Suprapubic skin (tissue), 4 donors: ENCODE measurements at regions not wholly inside any gene's neighbourhood (a gene's known extent, or its start where the extent isn't known, plus 50 kb on each side); places are given as distances from the start of the nearest gene placed in this dataset.

Experiments used
- DNase-seq, 2 donors: peaks; one replicate each; pipeline ENCODE4 v3.0.0-alpha.2; 2019; ENCODE audit warnings: low spot score in 2 of 2
- H3K27ac ChIP-seq: fragments of 200-600 bp; sonication (generic); one replicate; pipeline ENCODE4 v1.5.1; 2019
- H3K27me3 ChIP-seq: fragments of 200-600 bp; sonication (generic); one replicate; pipeline ENCODE4 v1.5.1; 2019
- H3K36me3 ChIP-seq: fragments of 200-600 bp; sonication (generic); one replicate; pipeline ENCODE4 v1.5.1; 2019
- H3K4me1 ChIP-seq: fragments of 200-600 bp; sonication (generic); one replicate; pipeline ENCODE4 v1.5.1; 2019
- H3K4me3 ChIP-seq: fragments of 200-600 bp; sonication (generic); one replicate; pipeline ENCODE4 v1.5.1; 2019; ENCODE audit warnings: mild to moderate bottlenecking
- H3K9me3 ChIP-seq: fragments of 200-600 bp; sonication (generic); one replicate; pipeline ENCODE4 v1.5.1; 2019
- CTCF ChIP-seq, 2 donors: fragments of 200-600 bp in 1 of 2; fragments of 450-650 bp in 1 of 2; sonication (generic) in 1 of 2; IDR thresholded peaks; one replicate each; pipeline ENCODE4 v1.5.1; 2016 to 2019; ENCODE audit warnings: antibody characterized with exemption in 2 of 2, mild to moderate bottlenecking in 1 of 2, moderate library complexity in 1 of 2
- EP300 ChIP-seq: sonication (generic); formaldehyde crosslinking; IDR thresholded peaks from one replicate; pipeline ENCODE4 v1.6.1; 2017; ENCODE audit warnings: antibody characterized with exemption
- POLR2A ChIP-seq, 2 donors: fragments of 450-650 bp; IDR thresholded peaks; one replicate each; pipeline ENCODE4 v1.6.1; 2017; ENCODE audit warnings: antibody characterized with exemption in 2 of 2, mild to moderate bottlenecking in 2 of 2, moderate library complexity in 2 of 2
- POLR2AphosphoS5 ChIP-seq, 3 donors: sonication (generic); formaldehyde crosslinking; IDR thresholded peaks; one replicate each; pipeline ENCODE4 v1.6.1; 2017; ENCODE audit warnings: antibody characterized with exemption in 3 of 3
- WGBS: methylation state at CpG from one replicate; pipeline ENCODE4 v1.1.5; 2018; 5-methylcytosine and 5-hydroxymethylcytosine counted together

DNA sequence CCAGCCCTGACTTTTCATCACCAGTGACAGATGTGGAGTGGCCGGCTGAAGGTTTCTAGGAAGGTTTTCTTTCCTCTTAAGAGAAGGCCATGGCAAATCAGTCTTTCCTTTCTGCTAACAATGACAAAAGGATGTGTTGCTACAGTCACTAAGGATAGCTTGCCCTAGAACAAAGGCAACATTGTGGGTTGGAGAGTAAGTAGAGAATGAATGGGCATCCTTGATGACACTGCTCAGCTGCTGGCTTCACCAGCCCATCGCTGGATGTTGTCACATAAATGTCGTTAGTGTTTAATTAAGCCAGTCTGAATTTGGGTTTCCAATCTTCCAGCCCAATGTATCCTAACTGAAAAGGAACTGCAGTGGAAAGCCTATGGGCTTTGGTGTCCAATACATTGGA, 168.4 kb downstream of the ZIC5 start:
- H3K36me3 ChIP-seq: no peaks in the 10 kb centered on the region
- no peaks in the 10 kb centered on the region for H3K4me1 ChIP-seq
- WGBS: 78% methylated on average over 3 of the region's 3 CpGs
- H3K27me3 ChIP-seq: no peaks in the 10 kb centered on the region
- H3K27ac ChIP-seq: no peak overlapping the region
- H3K9me3 ChIP-seq: no peaks in the 10 kb centered on the region
- TF ChIP-seq POLR2AphosphoS5 (IDR thresholded peaks at IDR 0.05) (no peak), POLR2A (IDR thresholded peaks at IDR 0.05) (no peak), CTCF (IDR thresholded peaks at IDR 0.05) (no peak), EP300 (no peak)
- no peak overlapping the region for H3K4me3 ChIP-seq
- DNase-seq: no peak

DNA sequence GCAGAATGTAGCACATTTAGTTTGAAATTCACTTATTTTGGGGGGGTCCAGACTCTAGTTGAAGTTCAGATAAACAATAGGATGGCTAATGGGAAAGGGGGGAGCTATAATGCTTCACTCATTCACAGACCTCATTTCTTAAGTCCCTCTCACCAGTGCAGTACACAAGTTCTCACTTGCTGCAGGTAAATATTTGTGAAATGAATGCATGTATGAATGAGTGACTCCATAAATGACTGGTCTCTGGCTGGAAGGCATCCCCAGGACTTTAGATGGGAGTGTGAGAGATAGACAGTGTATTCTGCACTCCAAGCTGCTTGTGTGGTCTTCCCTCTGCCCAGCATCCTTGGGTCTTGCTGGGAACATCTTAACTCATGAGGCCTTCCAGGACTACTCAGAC, 169.2 kb downstream of the ZIC5 start:
- no peaks in the 10 kb centered on the region for H3K4me1 ChIP-seq
- H3K9me3 ChIP-seq: no peaks in the 10 kb centered on the region
- no peaks in the 10 kb centered on the region for H3K27me3 ChIP-seq
- no peak for DNase-seq
- TF ChIP-seq CTCF (IDR thresholded peaks at IDR 0.05) (no peak), POLR2AphosphoS5 (IDR thresholded peaks at IDR 0.05) (no peak), POLR2A (IDR thresholded peaks at IDR 0.05) (no peak), EP300 (no peak)
- H3K36me3 ChIP-seq: no peaks in the 10 kb centered on the region
- H3K4me3 ChIP-seq: no peak overlapping the region
- H3K27ac ChIP-seq: no peak overlapping the region

- WGBS: 48% methylated on average over 4 of the region's 4 CpGs
- no peaks in the 10 kb centered on the region for H3K9me3 ChIP-seq
- no peak for TF ChIP-seq EP300
- TF ChIP-seq CTCF (IDR thresholded peaks at IDR 0.05): no peak
- no peak for TF ChIP-seq POLR2AphosphoS5 (IDR thresholded peaks at IDR 0.05)
- no peak for TF ChIP-seq POLR2A (IDR thresholded peaks at IDR 0.05)
These were observed 170.6 kb downstream of the ZIC5 start for GRCh38 chr13:99800951-99801350.

GRCh38 chr13:99800011-99800410, 171.6 kb downstream of the ZIC5 start:
- TF ChIP-seq POLR2AphosphoS5 (IDR thresholded peaks at IDR 0.05): no peak
- TF ChIP-seq CTCF (IDR thresholded peaks at IDR 0.05): no peak
- no peak for TF ChIP-seq EP300
- TF ChIP-seq POLR2A (IDR thresholded peaks at IDR 0.05): no peak
- 94% methylated on average over 3 of the region's 3 CpGs for WGBS
- no peaks in the 10 kb centered on the region for H3K27me3 ChIP-seq
- H3K27ac ChIP-seq: no peak overlapping the region
- H3K4me3 ChIP-seq: no peak overlapping the region
- H3K36me3 ChIP-seq: no peaks in the 10 kb centered on the region
- H3K9me3 ChIP-seq: no peaks in the 10 kb centered on the region
- no peaks in the 10 kb centered on the region for H3K4me1 ChIP-seq
- no peak for DNase-seq

More at GRCh38 chr13:99800951-99801350, 170.6 kb downstream of the ZIC5 start:
- Histone ChIP-seq H3K27me3 (no peaks in the 10 kb centered on the region), H3K36me3 (no peaks in the 10 kb centered on the region), H3K4me1 (no peaks in the 10 kb centered on the region), H3K27ac (no peak overlapping the region), H3K4me3 (no peak overlapping the region)
- DNase-seq: no peak

DNA sequence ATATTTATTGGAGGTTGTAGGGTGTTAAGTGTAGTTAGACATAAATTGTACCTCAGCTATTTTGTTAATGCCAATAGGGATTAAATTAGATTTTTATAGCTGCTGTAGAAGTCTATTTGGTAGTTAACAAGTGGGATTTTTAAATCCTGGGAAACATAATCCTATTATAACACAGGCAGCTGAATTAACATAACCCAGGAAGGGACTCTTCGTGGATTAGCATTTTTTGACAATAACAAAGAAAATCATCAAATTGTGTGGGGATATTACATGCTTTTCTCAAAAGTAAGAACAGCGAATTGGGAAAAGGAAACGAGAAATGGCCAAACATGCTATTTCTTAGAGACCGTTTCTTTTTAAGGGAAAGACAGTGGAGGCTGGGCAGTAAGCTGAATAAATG, 172.8 kb downstream of the ZIC5 start:
- Histone ChIP-seq H3K27ac (no peak overlapping the region), H3K9me3 (no peaks in the 10 kb centered on the region), H3K4me1 (no peaks in the 10 kb centered on the region), H3K27me3 (no peaks in the 10 kb centered on the region), H3K36me3 (no peaks in the 10 kb centered on the region), H3K4me3 (no peak overlapping the region)
- 76% methylated on average over 4 of the region's 4 CpGs for WGBS
- TF ChIP-seq POLR2A (IDR thresholded peaks at IDR 0.05): no peak
- no peak for TF ChIP-seq CTCF (IDR thresholded peaks at IDR 0.05)
- no peak for TF ChIP-seq POLR2AphosphoS5 (IDR thresholded peaks at IDR 0.05)
- DNase-seq: no peak
